Right atrium auricular region (tissue), 2 donors: ENCODE measurements at regions not wholly inside any gene's neighbourhood (a gene's known extent, or its start where the extent isn't known, plus 50 kb on each side); places are given as distances from the start of the nearest gene placed in this dataset.
"Not testable (repeated sequence)": the region's sequence is repeated elsewhere in the genome, so short reads cannot be mapped to it uniquely, and the experiment has no call there.

ENCODE experiments used
- DNase-seq: peaks from one replicate; pipeline ENCODE4 v3.0.0-alpha.2; 2019; ENCODE audit warnings: low spot score
- H3K27ac ChIP-seq, 2 donors: fragments of 200-600 bp; sonication (generic); 1 replicate in 1 of 2; 2 replicates in 1 of 2; pipeline ENCODE4 v1.5.1; 2016 to 2019
- H3K27me3 ChIP-seq, 2 donors: fragments of 200-600 bp; sonication (generic); one replicate each; pipeline versions ENCODE4 v1.5.1 to v1.6.0; 2017 to 2019
- H3K36me3 ChIP-seq: fragments of 200-600 bp; sonication (generic); one replicate; pipeline ENCODE4 v1.5.1; 2016
- H3K4me1 ChIP-seq, 2 donors: fragments of 200-600 bp; sonication (generic); one replicate each; pipeline versions ENCODE4 v1.5.1 to v1.6.0; 2017 to 2019
- H3K4me3 ChIP-seq, 2 donors: fragments of 200-600 bp; sonication (generic); 1 replicate in 1 of 2; 2 replicates in 1 of 2; pipeline ENCODE4 v1.5.1; 2017 to 2019; ENCODE audit warnings: mild to moderate bottlenecking in 1 of 2, moderate library complexity in 1 of 2
- H3K9me3 ChIP-seq, 2 donors: fragments of 200-600 bp; sonication (generic); one replicate each; pipeline ENCODE4 v1.5.1; 2019
- CTCF ChIP-seq, 2 donors: fragments of 200-600 bp; sonication (generic); IDR thresholded peaks; one replicate each; pipeline ENCODE4 v1.5.1; 2019; ENCODE audit warnings: antibody characterized with exemption in 2 of 2

- Histone ChIP-seq H3K4me3 (no peak overlapping the region), H3K27me3 (no peaks in the 10 kb centered on the region), H3K4me1 (peaks cover 0 to 27% of the 10 kb centered on the region in 2 donors), H3K27ac (no peak overlapping the region), H3K36me3 (no peaks in the 10 kb centered on the region), H3K9me3 (no peaks in the 10 kb centered on the region)
- no peak for TF ChIP-seq CTCF (IDR thresholded peaks at IDR 0.05)
- no peak for DNase-seq
Observed at GRCh38 chr3:29181872-29182271, 99.0 kb upstream of the RBMS3 start.

- not testable (repeated sequence) for H3K9me3 ChIP-seq, H3K27ac ChIP-seq, DNase-seq, H3K4me3 ChIP-seq, H3K27me3 ChIP-seq, H3K36me3 ChIP-seq
- peaks cover 0 to 27% of the 10 kb centered on the region in 2 donors for H3K4me1 ChIP-seq
Observed at GRCh38 chr3:29182828-29183227, 98.0 kb upstream of the RBMS3 start.

- H3K4me1 ChIP-seq, result peaks cover 0 to 26% of the 10 kb centered on the region in 2 donors
- no peak for TF ChIP-seq CTCF (IDR thresholded peaks at IDR 0.05)
- H3K9me3 ChIP-seq, result no peaks in the 10 kb centered on the region
- no peak overlapping the region for H3K4me3 ChIP-seq
- H3K36me3 ChIP-seq, result no peaks in the 10 kb centered on the region
- H3K27ac ChIP-seq, result no peak overlapping the region
- DNase-seq, result no peak
- no peaks in the 10 kb centered on the region for H3K27me3 ChIP-seq
Observed at GRCh38 chr3:29183346-29184087, 97.4 kb upstream of the RBMS3 start.

- DNase-seq, result no peak
- no peaks in the 10 kb centered on the region for H3K36me3 ChIP-seq
Observed at GRCh38 chr3:29185706-29186105, 95.2 kb upstream of the RBMS3 start.

GRCh38 chr3:29186131-29186599, 94.7 kb upstream of the RBMS3 start:
- Histone ChIP-seq H3K36me3 (no peaks in the 10 kb centered on the region), H3K9me3 (no peaks in the 10 kb centered on the region), H3K27ac (no peak overlapping the region), H3K4me1 (peaks cover 0 to 12% of the 10 kb centered on the region in 2 donors), H3K4me3 (no peak overlapping the region), H3K27me3 (no peaks in the 10 kb centered on the region)
- TF ChIP-seq CTCF (IDR thresholded peaks at IDR 0.05), result no peak
- no peak for DNase-seq

More at GRCh38 chr3:29185706-29186105, 95.2 kb upstream of the RBMS3 start:
- no peak for TF ChIP-seq CTCF (IDR thresholded peaks at IDR 0.05)
- Histone ChIP-seq H3K4me3 (no peak overlapping the region), H3K27ac (no peak overlapping the region), H3K27me3 (no peaks in the 10 kb centered on the region), H3K9me3 (no peaks in the 10 kb centered on the region), H3K4me1 (peaks cover 0 to 13% of the 10 kb centered on the region in 2 donors)

GRCh38 chr3:29186982-29187725, 93.7 kb upstream of the RBMS3 start:
- no peak for DNase-seq
- Histone ChIP-seq H3K4me3 (no peak overlapping the region), H3K4me1 (peaks cover 0 to 6% of the 10 kb centered on the region in 2 donors), H3K36me3 (no peaks in the 10 kb centered on the region), H3K27ac (no peak overlapping the region), H3K9me3 (no peaks in the 10 kb centered on the region), H3K27me3 (no peaks in the 10 kb centered on the region)
- no peak for TF ChIP-seq CTCF (IDR thresholded peaks at IDR 0.05)
